H1 (cell line): ENCODE measurements at regions not wholly inside any gene's neighbourhood (a gene's known extent, or its start where the extent isn't known, plus 50 kb on each side); places are given as distances from the start of the nearest gene placed in this dataset.

ENCODE experiments used
- CTCF ChIA-PET: fragments of 300-600 bp; sonication (Branson Sonifier 250); formaldehyde crosslinking; loops from one replicate; lab custom pipeline; 2021; ENCODE audit not compliant: partially characterized antibody; lab: Charles Lee
- POLR2A ChIA-PET: fragments of 300-600 bp; sonication (Branson Sonifier 250); formaldehyde crosslinking; loops from one replicate; lab custom pipeline; 2021; ENCODE audit warnings: inconsistent platforms; ENCODE audit not compliant: partially characterized antibody; lab: Charles Lee
- DNase-seq, 2 experiments: peaks; one replicate each; pipeline versions ENCODE4 v3.0.0 to v3.0.0-alpha.2; 2010 to 2022; ENCODE audit warnings: low spot score in 2 of 2, low read depth in 1 of 2, mixed read lengths in 1 of 2
- FAIRE-seq: peaks from 2 replicates; lab custom pipeline; 2011; peaks lifted over from hg19 to GRCh38; lab: Jason Lieb, UNC
- H2AFZ ChIP-seq: 2 replicates; pipeline ENCODE4 v1.8.1; 2012; ENCODE audit warnings: low read length, inconsistent platforms
- H2AK5ac ChIP-seq: 2 replicates; pipeline ENCODE4 v1.6.1; 2013; ENCODE audit warnings: low read depth, low read length
- H2BK120ac ChIP-seq: replicated peaks from 2 replicates; pipeline ENCODE3; 2013; ENCODE audit warnings: low read depth, low read length, inconsistent platforms
- H2BK12ac ChIP-seq: 2 replicates; pipeline ENCODE4 v1.6.1; 2013; ENCODE audit warnings: low read depth, low read length
- H2BK15ac ChIP-seq: 2 replicates; pipeline ENCODE4 v1.6.1; 2013; ENCODE audit warnings: low read length
- H2BK20ac ChIP-seq: 2 replicates; pipeline ENCODE4 v1.6.1; 2013; ENCODE audit warnings: low read length
- H2BK5ac ChIP-seq: 2 replicates; pipeline ENCODE4 v1.6.1; 2013; ENCODE audit warnings: low read depth, low read length
- H3K14ac ChIP-seq: 2 replicates; pipeline ENCODE4 v1.6.1; 2013; ENCODE audit warnings: inconsistent platforms; ENCODE audit not compliant: insufficient read length
- H3K18ac ChIP-seq: 2 replicates; pipeline ENCODE4 v1.6.1; 2013; ENCODE audit warnings: low read length; ENCODE audit errors: extremely low read depth
- H3K23ac ChIP-seq: 2 replicates; pipeline ENCODE4 v1.6.1; 2013; ENCODE audit warnings: inconsistent platforms; ENCODE audit not compliant: insufficient read length
- H3K23me2 ChIP-seq: 2 replicates; pipeline ENCODE4 v1.6.1; 2013; ENCODE audit warnings: low read depth, low read length
- H3K27ac ChIP-seq: 2 replicates; pipeline ENCODE4 v1.6.1; 2011; ENCODE audit warnings: low read depth, low read length, inconsistent platforms
- H3K27me3 ChIP-seq, 4 experiments: replicated peaks in 1 of 4; 1 replicate in 1 of 4; 2 replicates in 3 of 4; pipeline versions ENCODE4 v1.6.1 to v1.8.1; 2011 to 2013; ENCODE audit warnings: low read length in 3 of 4, mild to moderate bottlenecking in 3 of 4, inconsistent platforms in 2 of 4, mixed read lengths in 2 of 4, moderate library complexity in 1 of 4; ENCODE audit not compliant: control insufficient read depth in 3 of 4, insufficient read depth in 3 of 4; ENCODE audit errors: extremely low read depth in 1 of 4
- H3K36me3 ChIP-seq, 4 experiments: 2 replicates each; pipeline versions ENCODE4 v1.6.1 to v1.8.1; 2011 to 2013; ENCODE audit warnings: mild to moderate bottlenecking in 4 of 4, low read length in 3 of 4, moderate library complexity in 2 of 4, control low read depth in 1 of 4, inconsistent platforms in 1 of 4; ENCODE audit not compliant: insufficient read depth in 4 of 4, control insufficient read depth in 2 of 4
- H3K4ac ChIP-seq: replicated peaks from 2 replicates; pipeline ENCODE3; 2013; ENCODE audit warnings: low read length, low read depth, mixed read lengths, inconsistent platforms; ENCODE audit not compliant: insufficient read length
- H3K4me1 ChIP-seq, 4 experiments: replicated peaks in 1 of 4; 1 replicate in 1 of 4; 2 replicates in 3 of 4; pipeline versions ENCODE4 v1.6.1 to v1.8.1; 2011 to 2013; ENCODE audit warnings: low read length in 3 of 4, inconsistent platforms in 2 of 4, mixed read lengths in 1 of 4; ENCODE audit not compliant: insufficient read depth in 4 of 4, control insufficient read depth in 3 of 4
- H3K4me2 ChIP-seq, 2 experiments: 2 replicates each; pipeline versions ENCODE4 v1.6.1 to v1.8.1; 2011 to 2013; ENCODE audit warnings: low read depth in 2 of 2, low read length in 2 of 2, control low read depth in 1 of 2, inconsistent platforms in 1 of 2, mild to moderate bottlenecking in 1 of 2; ENCODE audit not compliant: insufficient read depth in 1 of 2
- H3K4me3 ChIP-seq, 4 experiments: fragments of 200-600, 300-600 bp in 1 of 4; sonication (generic), shearing (Covaris generic), sonication (Bioruptor Twin) in 1 of 4; 2 replicates each; pipeline versions ENCODE4 v1.5.1 to v1.8.1; 2011 to 2016; ENCODE audit warnings: low read length in 4 of 4, low read depth in 3 of 4, control low read depth in 2 of 4, inconsistent platforms in 2 of 4, mild to moderate bottlenecking in 2 of 4, mixed read lengths in 1 of 4, moderate library complexity in 1 of 4; ENCODE audit not compliant: insufficient read depth in 2 of 4; ENCODE audit errors: extremely low read depth in 1 of 4
- H3K56ac ChIP-seq: replicated peaks from 2 replicates; pipeline ENCODE3; 2013; ENCODE audit warnings: low read depth, mild to moderate bottlenecking, mixed read lengths, low read length, inconsistent platforms; ENCODE audit not compliant: insufficient read length
- H3K79me1 ChIP-seq: 2 replicates; pipeline ENCODE4 v1.6.1; 2013; ENCODE audit warnings: low read depth, low read length, control low read depth
- H3K79me2 ChIP-seq, 2 experiments: 2 replicates each; pipeline versions ENCODE4 v1.6.1 to v1.8.1; 2012 to 2013; ENCODE audit warnings: low read length in 2 of 2, mild to moderate bottlenecking in 2 of 2, inconsistent platforms in 1 of 2; ENCODE audit not compliant: insufficient read depth in 2 of 2, control insufficient read depth in 1 of 2
- H3K9ac ChIP-seq, 4 experiments: replicated peaks in 1 of 4; 1 replicate in 1 of 4; 2 replicates in 3 of 4; pipeline versions ENCODE4 v1.6.1 to v1.8.1; 2011 to 2013; ENCODE audit warnings: low read depth in 3 of 4, low read length in 3 of 4, control low read depth in 2 of 4, mild to moderate bottlenecking in 2 of 4, moderate library complexity in 2 of 4, inconsistent platforms in 1 of 4; ENCODE audit errors: extremely low read depth in 1 of 4
- H3K9me3 ChIP-seq, 2 experiments: 2 replicates each; pipeline versions ENCODE4 v1.6.1 to v1.8.1; 2012 to 2013; ENCODE audit warnings: mild to moderate bottlenecking in 2 of 2, moderate library complexity in 2 of 2, control low read depth in 1 of 2, inconsistent platforms in 1 of 2, low read depth in 1 of 2, low read length in 1 of 2, mixed read lengths in 1 of 2; ENCODE audit not compliant: insufficient read depth in 2 of 2
- H4K20me1 ChIP-seq, 2 experiments: replicated peaks in 1 of 2; 2 replicates each; pipeline versions ENCODE3 to v1.8.1; 2011 to 2013; ENCODE audit warnings: inconsistent platforms in 2 of 2, low read length in 2 of 2, mild to moderate bottlenecking in 1 of 2; ENCODE audit not compliant: insufficient read depth in 2 of 2, control insufficient read depth in 1 of 2
- H4K5ac ChIP-seq: 2 replicates; pipeline ENCODE4 v1.6.1; 2013; ENCODE audit warnings: low read length, low read depth, mixed read lengths, inconsistent platforms; ENCODE audit not compliant: insufficient read length
- H4K8ac ChIP-seq: 2 replicates; pipeline ENCODE4 v1.8.0; 2013; ENCODE audit warnings: mild to moderate bottlenecking, moderate library complexity, low read length, inconsistent platforms; ENCODE audit not compliant: insufficient read depth; ENCODE audit errors: extremely low read depth
- H4K91ac ChIP-seq: replicated peaks from 2 replicates; pipeline ENCODE3; 2013; ENCODE audit warnings: low read length, mixed read lengths, inconsistent platforms; ENCODE audit not compliant: insufficient read length
- BRCA1 ChIP-seq: IDR thresholded peaks from 2 replicates; pipeline ENCODE4 v1.6.1; 2012; ENCODE audit warnings: low read depth, low read length, improper control_type of control experiment
- EP300 ChIP-seq, 2 experiments: IDR thresholded peaks; 1 replicate in 1 of 2; 2 replicates in 1 of 2; pipeline ENCODE4 v1.6.1; 2011 to 2012; ENCODE audit warnings: low read depth in 2 of 2, low read length in 2 of 2, mild to moderate bottlenecking in 2 of 2, borderline replicate concordance in 1 of 2, inconsistent platforms in 1 of 2, moderate library complexity in 1 of 2
- FOSL1 ChIP-seq: IDR thresholded peaks from 2 replicates; pipeline ENCODE4 v1.6.1; 2011; ENCODE audit warnings: mild to moderate bottlenecking, low read depth, low read length, moderate library complexity; ENCODE audit not compliant: insufficient read depth
- JUND ChIP-seq: IDR thresholded peaks from 2 replicates; pipeline ENCODE4 v1.6.1; 2011; ENCODE audit warnings: mild to moderate bottlenecking, improper control_type of control experiment, low read length
- POLR2A ChIP-seq, 2 experiments: IDR thresholded peaks; 1 replicate in 1 of 2; 2 replicates in 1 of 2; pipeline ENCODE4 v1.6.1; 2011; ENCODE audit warnings: low read depth in 2 of 2, low read length in 2 of 2, mild to moderate bottlenecking in 2 of 2; ENCODE audit errors: control extremely low read depth in 1 of 2
- RFX5 ChIP-seq: IDR thresholded peaks from 2 replicates; pipeline ENCODE4 v1.6.1; 2011; ENCODE audit warnings: low read depth, low read length, improper control_type of control experiment, borderline replicate concordance
- RXRA ChIP-seq: IDR thresholded peaks from 2 replicates; pipeline ENCODE4 v1.6.1; 2011; ENCODE audit warnings: low read depth, mild to moderate bottlenecking, low read length, moderate library complexity; ENCODE audit not compliant: insufficient read depth
- SP2 ChIP-seq: IDR thresholded peaks from 2 replicates; pipeline ENCODE4 v1.6.1; 2012; ENCODE audit warnings: mild to moderate bottlenecking, low read length, inconsistent platforms
- SRF ChIP-seq: IDR thresholded peaks from 2 replicates; pipeline ENCODE4 v1.6.1; 2011; ENCODE audit warnings: mild to moderate bottlenecking, low read depth, low read length, moderate library complexity
- ZNF274 ChIP-seq: IDR thresholded peaks from 2 replicates; pipeline ENCODE4 v1.7.0; 2012; ENCODE audit warnings: low read length, borderline replicate concordance; ENCODE audit errors: extremely low read depth
- WGBS, 2 experiments: shearing (Covaris generic) in 1 of 2; methylation state at CpG; one replicate each; pipeline versions ENCODE4 v1.1.6 to v1.1.7; 2013 to 2015; ENCODE audit warnings: low lambda C conversion rate in 2 of 2, mixed read lengths in 2 of 2, inconsistent platforms in 1 of 2, low coverage in 1 of 2, missing lambda C conversion rate in 1 of 2; ENCODE audit not compliant: insufficient replicate concordance in 2 of 2, insufficient coverage in 1 of 2, insufficient read length in 1 of 2; ENCODE audit errors: extremely low coverage in 1 of 2, missing lambda C conversion rate in 1 of 2; 5-methylcytosine and 5-hydroxymethylcytosine counted together
- TF ChIP-seq, protein P1 (sequence below): IDR thresholded peaks from 2 replicates; pipeline ENCODE4 v1.6.1; 2012; ENCODE audit warnings: inconsistent platforms
- TF ChIP-seq, protein P2 (sequence below), 3 experiments: IDR thresholded peaks; 1 replicate in 2 of 3; 2 replicates in 1 of 3; pipeline versions ENCODE4 v1.5.1 to v1.6.1; 2011; ENCODE audit warnings: low read length in 3 of 3, mild to moderate bottlenecking in 3 of 3, inconsistent platforms in 2 of 3, low read depth in 1 of 3, moderate library complexity in 1 of 3; ENCODE audit not compliant: insufficient read depth in 1 of 3; ENCODE audit errors: control extremely low read depth in 1 of 3

DNA sequence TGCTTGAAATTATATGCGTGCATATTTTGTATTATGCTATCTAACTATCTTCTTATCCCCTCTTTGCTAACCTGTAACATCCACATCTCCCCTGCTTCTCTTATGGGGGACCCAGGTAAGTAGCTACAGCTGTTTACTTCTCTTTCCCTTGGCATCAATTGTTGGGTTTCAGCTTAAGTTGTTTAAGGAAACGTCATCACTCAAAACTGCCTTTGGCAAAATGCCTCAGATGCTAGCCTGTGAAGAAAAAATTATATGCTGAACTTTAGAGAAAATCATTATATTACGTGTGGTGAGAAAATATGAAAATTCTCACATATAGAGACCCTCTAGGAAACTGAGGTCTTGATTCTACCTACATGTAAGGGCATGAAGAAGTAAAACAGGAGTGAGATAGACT, 447.0 kb upstream of the NECTIN3 start:
- Histone ChIP-seq H2BK120ac (no peak overlapping the region), H3K18ac (no peak overlapping the region), H3K4me3 (no peak overlapping the region), H3K9me3 (no peaks in the 10 kb centered on the region), H3K4ac (no peak overlapping the region), H2AFZ (no peak overlapping the region), H3K36me3 (no peaks in the 10 kb centered on the region; a peak in 1 of 8 replicates), H3K23me2 (no peaks in the 10 kb centered on the region), H3K27ac (no peak overlapping the region), H3K14ac (no peak overlapping the region), H3K4me1 (no peaks in the 10 kb centered on the region; a peak in 2 of 7 replicates), H3K4me2 (no peak overlapping the region), H2BK12ac (no peak overlapping the region), H2AK5ac (no peak overlapping the region), H4K5ac (no peak overlapping the region), H3K27me3 (no peaks in the 10 kb centered on the region), H2BK20ac (no peak overlapping the region), H3K9ac (no peak overlapping the region), H3K79me2 (no peaks in the 10 kb centered on the region), H2BK15ac (no peak overlapping the region), H3K79me1 (no peaks in the 10 kb centered on the region), H3K23ac (no peak overlapping the region), H3K56ac (no peak overlapping the region), H2BK5ac (no peak overlapping the region), H4K20me1 (no peaks in the 10 kb centered on the region), H4K91ac (peak overlapping the region; percentile 12), H4K8ac (no peak overlapping the region)
- WGBS, 2 experiments, result 64% methylated on average over 3 of the region's 3 CpGs; no CpG with 5 or more reads in 1 of the 2 experiments
- FAIRE-seq, result no peak
- ChIA-PET POLR2A (no interaction called here), CTCF (interaction anchor here (1.9 kb wide), 1 partner anchor 9 kb away, joined by 4 read pairs; no protein-coding TSS in a partner anchor)
- DNase-seq, result no peak
- TF ChIP-seq SP2, result no peak
- TF ChIP-seq, protein P1, sequence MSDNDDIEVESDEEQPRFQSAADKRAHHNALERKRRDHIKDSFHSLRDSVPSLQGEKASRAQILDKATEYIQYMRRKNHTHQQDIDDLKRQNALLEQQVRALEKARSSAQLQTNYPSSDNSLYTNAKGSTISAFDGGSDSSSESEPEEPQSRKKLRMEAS, result no peak
- no peak for TF ChIP-seq SRF
- no peak for TF ChIP-seq RXRA
- no peak for TF ChIP-seq BRCA1
- no peak for TF ChIP-seq POLR2A (IDR thresholded peaks at IDR 0.05; ENCODE audit: control extremely low read depth in 1 of 2, low read depth in 2 of 2, low read length in 2 of 2)
- TF ChIP-seq RFX5, result no peak
- TF ChIP-seq FOSL1, result no peak
- TF ChIP-seq EP300 (IDR thresholded peaks at IDR 0.05; ENCODE audit: borderline replicate concordance in 1 of 2, low read depth in 2 of 2, low read length in 2 of 2), result no peak
- TF ChIP-seq JUND, result no peak
- TF ChIP-seq, protein P2, sequence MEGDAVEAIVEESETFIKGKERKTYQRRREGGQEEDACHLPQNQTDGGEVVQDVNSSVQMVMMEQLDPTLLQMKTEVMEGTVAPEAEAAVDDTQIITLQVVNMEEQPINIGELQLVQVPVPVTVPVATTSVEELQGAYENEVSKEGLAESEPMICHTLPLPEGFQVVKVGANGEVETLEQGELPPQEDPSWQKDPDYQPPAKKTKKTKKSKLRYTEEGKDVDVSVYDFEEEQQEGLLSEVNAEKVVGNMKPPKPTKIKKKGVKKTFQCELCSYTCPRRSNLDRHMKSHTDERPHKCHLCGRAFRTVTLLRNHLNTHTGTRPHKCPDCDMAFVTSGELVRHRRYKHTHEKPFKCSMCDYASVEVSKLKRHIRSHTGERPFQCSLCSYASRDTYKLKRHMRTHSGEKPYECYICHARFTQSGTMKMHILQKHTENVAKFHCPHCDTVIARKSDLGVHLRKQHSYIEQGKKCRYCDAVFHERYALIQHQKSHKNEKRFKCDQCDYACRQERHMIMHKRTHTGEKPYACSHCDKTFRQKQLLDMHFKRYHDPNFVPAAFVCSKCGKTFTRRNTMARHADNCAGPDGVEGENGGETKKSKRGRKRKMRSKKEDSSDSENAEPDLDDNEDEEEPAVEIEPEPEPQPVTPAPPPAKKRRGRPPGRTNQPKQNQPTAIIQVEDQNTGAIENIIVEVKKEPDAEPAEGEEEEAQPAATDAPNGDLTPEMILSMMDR (IDR thresholded peaks at IDR 0.05; ENCODE audit: control extremely low read depth in 1 of 3, insufficient read depth in 1 of 3, low read depth in 1 of 3, low read length in 3 of 3), result no peak
- no peak for TF ChIP-seq ZNF274
